HG02623 (cell line): ENCODE measurements at regions not wholly inside any gene's neighbourhood (a gene's known extent, or its start where the extent isn't known, plus 50 kb on each side); places are given as distances from the start of the nearest gene placed in this dataset.

Experiments used
- ATAC-seq: cut with Tn5 transposase; IDR thresholded peaks from one replicate; pipeline ENCODE4 v1.9.1; 2021; ENCODE audit warnings: moderate library complexity; ENCODE audit not compliant: unreplicated experiment

DNA sequence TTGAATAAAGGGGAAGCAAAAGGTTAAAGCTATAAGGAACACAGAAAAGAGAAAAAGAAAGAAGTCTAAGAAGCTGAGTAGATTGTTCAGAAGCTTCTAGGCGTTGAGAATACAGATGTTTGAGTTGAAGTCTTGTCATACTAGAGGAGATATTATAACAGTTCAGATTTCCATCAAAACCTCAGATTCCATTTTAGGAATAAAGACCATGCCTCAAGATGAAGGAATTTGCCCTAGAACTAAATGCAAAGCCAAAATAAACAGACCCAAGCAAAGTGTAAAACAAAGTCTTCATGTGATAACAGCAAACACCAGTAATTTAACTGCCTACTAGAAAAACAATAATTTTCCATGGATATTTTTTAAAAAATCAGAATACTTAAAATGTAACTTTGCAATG lies 476.5 kb upstream of the POT1 start:
- no peak for ATAC-seq

DNA sequence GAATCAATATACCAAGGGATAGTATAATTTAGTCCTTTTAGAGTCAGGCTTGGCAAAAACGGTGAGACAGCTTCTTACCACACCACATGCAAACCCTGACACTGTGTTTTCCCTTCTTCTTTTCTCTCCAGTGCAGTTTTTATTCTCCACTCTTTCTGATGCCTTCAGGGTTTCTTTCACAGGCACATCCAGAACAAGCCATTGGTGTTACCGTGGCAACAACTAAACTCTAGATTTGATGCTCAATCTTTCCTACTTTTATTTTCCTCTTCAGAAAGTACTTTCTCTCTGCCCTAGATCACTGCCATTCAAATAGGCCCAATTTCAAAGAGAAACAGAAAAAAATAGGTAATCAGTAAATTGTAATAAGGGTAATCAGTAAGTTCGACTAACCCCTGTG lies 469.8 kb upstream of the POT1 start:
- ATAC-seq: no peak

DNA sequence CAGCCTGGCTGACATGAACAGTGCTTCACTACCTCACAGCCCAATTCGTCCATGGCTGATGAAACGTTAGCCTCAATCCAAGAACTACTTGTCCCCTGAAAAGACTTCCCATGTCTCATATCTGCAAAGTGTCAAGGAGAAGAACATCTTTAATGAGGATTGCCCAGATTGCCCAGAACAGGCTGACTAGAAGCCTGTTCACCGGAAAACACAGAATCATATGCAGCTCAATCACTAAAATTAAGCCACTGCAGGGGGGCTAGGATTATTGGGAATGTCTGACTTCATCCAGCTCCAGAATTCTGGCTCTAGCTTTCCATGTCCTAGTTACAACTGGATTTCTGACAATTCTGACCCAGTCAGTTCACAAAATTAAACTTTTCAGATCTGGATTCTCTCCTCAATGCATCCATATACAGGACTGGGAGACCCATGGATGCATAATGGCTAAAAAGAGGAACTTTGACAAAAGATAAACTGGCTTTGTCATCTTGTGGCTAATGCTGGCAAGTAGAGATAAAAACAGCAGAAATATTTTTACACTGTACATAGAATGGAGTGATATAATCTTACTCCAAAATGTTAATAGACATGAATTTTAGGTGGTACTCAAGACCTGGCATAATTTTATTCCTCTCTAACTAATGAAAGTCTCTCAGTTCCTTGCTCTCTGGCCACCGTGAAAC lies 467.0 kb upstream of the POT1 start:
- no peak for ATAC-seq

DNA sequence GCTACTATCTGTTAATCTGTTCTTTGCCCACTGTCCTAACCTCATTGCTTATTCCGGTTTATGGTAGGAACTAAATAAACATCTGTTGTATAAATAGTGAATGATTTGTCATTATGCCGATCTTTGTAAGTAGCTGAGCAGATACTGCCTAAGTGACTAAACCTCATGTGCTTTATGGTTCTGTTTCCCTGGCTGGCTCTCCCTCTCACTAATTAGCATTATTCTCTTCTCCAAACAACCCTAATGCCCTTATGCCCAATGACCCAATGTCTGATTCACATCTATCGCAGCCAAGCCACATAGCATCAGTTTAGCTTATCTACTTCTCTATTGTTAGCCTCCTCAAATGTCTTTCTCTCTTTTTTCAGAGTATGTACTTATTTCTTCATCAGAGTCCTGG lies 462.3 kb upstream of the POT1 start:
- ATAC-seq: no peak

DNA sequence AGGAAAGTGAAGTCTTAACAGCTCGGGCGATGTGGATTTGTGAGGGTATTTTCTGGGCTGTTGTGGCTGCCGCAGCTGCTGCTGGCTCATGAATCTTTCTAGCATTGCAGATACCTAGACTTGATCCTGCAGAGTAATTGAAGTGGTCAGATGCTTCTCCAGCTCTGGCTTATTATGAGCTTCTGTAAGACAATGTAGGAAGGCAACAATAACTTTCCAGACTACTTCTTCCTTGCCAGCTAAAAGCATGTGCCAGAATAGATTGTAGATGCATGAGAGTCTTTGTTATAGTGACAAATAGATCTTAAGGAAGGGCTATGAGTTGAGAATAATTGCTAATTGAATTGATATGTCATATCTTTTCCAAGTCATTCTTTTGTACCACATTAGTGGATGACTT lies 461.4 kb upstream of the POT1 start:
- no peak for ATAC-seq

DNA sequence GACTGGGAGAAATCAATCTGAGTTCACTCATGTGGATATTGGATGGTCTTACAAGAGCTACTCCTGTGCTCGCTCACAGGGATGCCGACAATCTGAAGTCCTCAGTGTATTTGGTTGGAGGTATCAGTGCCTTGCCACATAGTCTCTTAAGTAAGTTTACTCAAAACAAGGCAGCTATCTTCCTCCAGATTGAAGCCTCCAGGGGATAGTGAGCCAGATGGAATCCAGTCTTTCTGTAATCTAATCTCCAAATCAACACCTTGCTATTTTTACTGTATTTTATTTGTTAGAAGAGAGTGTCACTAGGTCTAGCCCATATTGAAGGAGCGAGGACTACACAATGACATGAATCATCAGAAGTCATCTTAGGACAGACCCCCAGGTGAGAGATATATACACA lies 456.6 kb upstream of the POT1 start:
- ATAC-seq: no peak

DNA sequence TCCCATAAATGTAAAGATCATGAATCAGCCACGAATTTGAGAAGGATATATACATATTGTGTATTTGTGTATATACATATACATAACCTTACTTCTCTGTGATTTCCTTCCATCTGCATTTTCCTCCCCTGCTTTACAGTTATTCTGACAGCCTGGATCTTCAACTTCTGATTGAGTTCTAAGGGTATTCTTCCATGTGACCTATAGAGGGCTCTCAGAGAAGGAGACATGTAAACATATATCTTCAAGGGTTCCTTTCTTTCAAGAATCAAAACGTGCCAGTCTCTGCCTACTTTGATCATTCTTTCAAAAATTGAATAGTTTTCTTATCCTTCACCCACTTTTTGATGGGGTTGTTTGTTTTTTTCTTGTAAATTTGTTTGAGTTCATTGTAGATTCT lies 453.7 kb upstream of the POT1 start:
- ATAC-seq: no peak

DNA sequence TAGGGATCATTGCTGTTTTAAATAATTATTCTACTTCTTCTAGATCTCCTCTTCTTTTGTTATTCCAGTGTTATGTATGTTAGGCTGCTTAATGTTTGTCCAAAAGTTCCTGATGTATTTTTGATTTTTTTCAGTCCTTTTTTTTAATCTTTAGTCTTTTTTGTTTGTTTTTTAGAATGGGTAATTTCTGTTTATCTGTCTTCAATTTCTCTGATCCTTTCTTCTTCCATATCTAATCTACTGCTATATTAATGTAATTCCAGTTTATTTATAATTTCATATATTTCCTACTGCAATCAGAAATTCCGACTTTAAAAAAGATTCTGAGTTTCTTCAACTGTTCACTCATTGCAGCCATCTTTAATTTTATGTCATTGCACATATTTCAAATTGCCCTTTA lies 452.8 kb upstream of the POT1 start:
- no peak for ATAC-seq

DNA sequence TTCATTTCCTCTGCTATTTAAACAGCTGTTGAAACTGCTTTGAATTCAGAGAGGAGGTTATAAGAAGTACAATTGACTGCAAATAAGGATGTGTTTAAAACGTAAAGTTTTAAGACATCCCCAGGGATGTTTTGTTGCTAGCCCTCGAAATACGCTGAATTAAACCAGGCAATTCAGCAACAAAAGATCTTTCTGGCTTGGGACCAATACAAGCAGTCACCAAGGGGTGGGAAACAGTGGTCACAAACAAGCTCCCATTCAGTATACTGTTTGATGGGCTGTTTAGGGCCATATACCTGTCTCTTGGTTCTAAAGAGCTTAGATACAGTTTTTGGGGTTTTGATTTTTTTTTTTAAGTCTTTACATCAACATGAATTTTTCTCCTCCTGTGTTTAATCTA lies 446.3 kb upstream of the POT1 start:
- no peak for ATAC-seq

DNA sequence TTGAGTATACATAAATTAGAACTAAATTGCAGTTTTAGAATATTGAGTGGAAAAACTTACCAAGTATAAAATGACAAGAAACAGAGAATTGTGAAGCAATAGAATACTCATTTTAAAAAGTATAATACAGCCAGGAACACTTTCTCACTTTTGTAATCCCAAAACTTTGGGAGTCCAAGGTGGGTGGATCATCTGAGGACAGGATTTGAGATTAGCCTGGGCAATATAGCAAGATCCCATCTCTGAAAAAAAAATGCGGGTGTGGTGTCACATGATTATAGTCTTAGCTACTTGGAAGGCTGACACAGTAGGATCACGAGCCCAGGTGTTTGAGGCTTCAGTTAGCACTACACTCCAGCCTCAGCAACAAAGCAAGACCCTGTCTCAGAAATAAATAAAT lies 440.9 kb upstream of the POT1 start:
- ATAC-seq: no peak

DNA sequence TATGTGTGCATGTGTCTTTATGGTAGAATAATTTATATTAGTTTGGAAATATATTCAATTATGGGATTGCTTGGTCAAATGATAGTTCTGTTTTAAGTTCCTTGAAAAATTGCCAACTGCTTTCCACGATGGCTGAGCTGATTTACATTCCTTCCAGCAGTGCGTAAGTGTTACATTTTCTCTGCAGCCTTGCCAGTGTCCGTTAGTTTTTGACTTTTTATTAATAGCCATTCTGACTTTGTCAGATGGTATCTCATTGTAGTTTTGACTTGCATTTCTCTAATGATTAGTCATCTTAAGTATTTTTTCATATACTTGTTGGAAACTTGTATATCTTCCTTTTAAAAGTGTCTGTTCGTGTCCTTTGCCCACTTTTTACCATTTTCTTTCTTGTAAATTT lies 434.2 kb upstream of the POT1 start:
- ATAC-seq: no peak

DNA sequence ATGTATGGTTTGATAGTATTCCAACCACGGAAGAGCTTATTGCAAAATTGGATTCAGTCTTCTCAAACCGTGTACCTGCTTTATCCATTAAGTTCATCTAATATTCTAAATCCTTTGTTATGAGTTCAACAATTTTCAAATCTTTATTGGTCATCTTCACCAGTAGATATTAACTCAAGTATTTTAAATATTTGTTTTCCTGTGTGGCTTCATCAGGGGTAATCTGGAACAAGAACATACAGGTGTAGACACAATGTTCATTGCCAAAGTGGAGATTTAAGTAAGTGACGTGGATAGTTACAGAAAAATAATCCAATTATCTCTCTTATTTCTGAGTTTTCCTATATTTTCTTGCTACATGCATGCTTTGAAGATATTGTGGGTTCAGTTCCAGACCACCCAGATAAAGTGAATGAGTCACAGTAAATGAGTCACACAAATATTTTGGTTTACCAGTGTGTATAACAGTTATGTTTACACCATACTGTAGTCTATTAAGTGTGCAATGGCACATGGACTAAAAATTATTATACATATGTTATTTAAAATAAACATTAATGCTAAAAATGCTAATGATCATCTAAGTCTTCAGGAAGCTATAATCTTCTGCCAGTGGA lies 429.0 kb upstream of the POT1 start:
- ATAC-seq: no peak

DNA sequence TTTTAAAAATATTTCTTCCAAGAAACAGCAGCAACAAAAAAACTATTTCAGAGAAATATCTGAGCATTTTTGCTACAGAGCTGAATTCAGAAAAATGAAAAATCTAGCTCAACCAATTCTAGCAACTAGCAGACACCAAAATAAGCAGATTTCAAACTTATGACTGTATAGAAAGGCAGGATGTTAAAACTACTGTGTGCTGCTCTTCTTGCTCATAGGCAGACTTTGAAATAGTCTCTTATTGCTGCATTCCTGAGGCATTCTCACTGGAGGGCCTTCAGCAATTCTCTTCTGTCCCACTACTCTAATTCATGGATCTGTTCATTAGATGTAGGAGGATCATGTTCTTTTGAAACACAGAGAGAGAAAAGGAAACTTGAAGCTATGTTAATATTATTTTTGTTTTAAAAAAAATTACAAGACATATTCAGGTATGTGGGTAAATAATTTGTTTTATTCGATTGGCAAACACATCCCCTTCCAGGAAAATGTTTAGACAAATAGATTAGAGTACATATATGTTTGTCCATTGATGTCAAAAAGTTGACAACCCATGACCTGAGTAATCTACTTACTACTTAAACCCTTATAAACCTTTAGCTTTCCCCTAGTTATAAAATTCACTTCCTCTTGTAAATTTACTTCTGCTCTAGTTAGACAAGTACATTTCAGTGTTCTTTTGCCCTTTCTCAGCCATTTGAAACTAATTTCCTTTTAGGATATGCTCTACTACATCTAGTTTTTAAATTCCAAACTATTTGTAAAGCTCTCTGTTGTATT lies 428.2 kb upstream of the POT1 start:
- ATAC-seq: no peak

DNA sequence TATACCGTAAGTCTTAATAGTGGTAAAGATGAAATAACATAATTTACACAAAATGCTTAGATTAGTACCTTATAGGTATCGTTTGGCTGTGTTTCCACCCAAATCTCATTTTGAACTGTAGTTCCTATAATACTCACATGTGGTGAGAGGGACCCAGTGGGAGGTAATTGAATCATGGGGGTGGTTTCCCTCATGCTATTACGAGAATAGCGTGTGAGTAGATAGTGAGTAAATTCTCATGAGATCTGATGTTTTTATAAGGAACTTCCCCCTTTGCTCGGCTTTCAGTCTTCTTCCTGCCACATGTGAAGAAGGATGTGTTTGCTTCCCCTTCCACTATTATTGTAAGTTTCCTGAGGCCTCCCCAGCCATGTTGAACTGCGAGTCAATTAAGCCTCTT lies 426.3 kb upstream of the POT1 start:
- ATAC-seq: peak; percentile 79

DNA sequence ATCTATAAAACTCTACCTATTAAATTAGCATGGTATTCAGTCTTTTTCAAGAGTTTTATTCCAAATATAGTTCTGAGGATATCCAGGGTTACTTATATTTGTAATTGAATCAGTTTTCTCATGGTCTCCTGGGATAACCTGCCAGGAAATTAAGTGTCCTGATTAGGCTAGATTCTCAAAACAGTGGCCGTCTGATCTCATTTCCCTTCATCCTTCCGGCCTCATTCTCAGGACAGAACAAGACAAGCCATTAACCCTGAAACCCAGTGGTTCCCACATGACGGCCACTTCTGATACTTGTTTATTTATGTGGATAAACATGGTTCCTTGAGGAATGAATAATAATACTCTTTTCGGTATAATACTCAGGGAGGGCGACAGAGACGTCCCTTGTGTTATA lies 417.6 kb upstream of the POT1 start:
- ATAC-seq: no peak

DNA sequence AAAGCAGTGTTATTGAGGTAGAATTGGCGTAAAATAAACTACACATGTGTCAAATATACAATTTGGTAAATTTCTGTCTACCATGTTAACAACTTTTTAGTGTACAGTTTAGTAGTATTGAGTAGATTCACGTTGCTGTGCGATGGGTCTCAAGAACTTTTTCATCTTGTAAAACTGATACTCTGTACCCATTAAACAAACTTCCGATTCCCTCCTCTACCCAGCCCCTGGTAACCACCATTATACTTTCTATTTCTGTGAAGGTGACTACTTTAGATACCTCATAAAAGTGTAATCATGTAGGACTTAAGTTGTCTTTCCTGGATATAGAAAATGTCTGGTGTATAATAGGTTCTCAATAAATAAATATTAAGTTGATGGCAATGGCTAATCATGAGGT lies 408.5 kb upstream of the POT1 start:
- ATAC-seq: no peak

DNA sequence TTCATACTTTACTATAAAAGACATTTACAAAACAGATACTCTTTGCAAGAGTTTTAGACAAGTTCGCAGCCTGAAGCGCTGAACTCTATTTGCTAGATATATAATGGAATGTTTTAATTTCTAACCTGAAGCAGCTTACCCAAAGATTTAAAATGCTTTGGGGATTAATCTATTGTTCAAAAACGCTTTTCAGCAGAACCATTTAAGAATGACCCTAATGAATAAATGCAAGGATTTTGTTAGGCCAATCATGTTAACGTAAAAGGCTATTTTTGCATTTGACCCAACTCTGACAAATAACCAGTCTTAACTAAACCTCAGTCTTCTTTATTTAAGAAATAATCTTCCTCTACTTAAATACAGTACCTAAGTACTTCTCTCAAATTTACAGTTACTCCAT lies 406.7 kb upstream of the POT1 start:
- no peak for ATAC-seq

DNA sequence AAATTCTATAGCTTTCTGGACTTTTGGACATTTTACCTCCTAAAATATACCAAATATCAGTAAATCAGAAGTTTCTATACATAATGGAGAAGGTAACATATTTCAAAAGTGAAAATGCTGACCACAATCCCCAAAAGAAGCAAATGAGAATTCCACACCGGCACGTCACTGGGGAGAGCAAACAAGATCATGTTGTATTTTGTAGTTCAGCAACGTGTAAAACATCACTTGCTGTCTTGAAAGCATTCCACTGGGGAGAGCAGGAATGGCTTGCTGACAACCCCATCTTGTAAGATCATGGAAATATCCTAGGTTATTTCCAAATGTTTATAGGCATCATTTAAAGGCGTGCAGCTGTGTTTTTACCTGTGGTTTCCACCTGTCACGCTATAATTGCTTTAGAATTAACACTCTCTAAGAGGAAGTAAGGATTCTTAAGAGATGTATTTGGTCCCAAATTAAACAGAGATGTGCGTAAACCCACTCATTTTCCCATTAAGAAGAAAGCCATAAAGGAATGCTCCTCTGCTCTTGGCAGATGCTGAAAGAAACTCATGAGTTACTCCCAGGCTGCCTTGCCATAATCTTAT lies 397.1 kb upstream of the POT1 start:
- ATAC-seq: no peak

DNA sequence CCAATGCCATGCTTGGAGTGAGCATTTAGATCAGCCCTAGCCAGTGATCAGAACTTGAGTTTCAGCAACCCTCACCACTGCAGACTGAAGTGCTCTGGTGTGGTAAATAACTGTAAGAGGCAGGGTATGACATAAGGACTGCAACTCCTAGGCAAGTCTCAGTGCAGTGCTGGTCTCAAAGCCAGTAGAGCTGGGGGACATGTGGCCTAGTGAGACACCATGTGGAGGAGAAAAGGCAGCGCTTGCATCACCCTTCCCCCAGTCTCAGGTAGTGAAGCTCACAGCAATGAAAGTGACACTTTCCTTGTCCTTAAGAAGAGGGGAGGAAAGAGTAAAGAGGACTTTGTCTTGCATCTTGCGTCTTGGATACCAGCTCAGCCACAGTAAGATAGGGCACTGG lies 386.8 kb upstream of the POT1 start:
- ATAC-seq: no peak

DNA sequence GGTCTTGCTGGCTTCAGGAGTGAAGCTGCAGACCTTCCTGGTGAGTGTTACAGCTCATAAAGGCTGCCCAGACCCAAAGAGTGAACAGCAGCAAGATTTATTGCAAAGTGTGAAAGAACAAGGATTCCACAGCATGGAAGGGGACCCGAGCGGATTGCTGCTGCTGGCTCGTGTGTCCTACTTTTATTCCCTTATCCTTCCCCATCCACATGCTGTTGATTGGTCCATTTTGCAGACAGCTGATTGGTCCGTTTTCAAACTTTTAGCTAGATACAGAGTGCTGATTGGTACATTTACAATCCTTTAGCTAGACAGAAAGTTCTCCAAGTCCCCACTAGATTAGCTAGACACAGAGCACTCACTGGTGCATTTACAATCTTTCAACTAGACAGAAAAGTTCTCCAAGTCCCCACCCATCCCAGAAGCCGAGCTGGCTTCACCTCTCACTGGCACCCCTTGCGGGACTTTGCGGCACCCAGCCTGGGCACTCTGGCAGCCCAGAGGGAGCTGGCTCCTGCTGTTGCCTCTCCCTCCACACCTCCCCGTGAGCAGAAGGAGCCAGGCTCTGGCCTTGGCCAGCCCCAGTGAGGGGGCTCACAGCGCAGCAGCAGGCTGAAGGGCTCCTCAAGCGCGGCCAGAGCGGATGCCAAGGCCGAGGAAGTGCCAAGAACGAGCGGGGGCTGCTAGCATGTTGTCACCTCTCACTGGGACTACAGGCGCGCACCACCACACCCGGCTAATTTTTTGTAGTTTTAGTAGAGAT lies 369.6 kb upstream of the POT1 start:
- ATAC-seq: no peak

DNA sequence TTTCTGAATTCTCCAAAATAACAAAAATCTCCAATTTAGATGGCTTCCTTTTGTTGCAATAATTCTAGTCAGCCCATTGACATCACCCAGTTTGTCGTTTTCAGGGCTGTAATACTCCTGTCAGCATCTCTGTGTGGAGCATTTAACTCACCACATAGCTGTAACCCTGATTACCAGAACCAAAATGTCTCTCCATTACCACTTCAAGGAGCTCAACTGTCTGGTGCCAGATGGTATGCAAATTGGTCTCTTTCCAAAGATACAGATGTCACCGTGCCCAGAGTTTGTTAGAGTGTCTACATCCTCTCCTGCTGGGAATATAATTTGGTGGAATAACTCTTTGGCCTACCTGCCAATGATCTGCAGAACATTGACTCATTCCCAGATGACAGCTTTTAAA lies 350.3 kb upstream of the POT1 start:
- no peak for ATAC-seq
